ENCODE measurements at regions not wholly inside any gene's neighbourhood (a gene's known extent, or its start where the extent isn't known, plus 50 kb on each side); places are given as distances from the start of the nearest gene placed in this dataset.
"Not testable (repeated sequence)": the region's sequence is repeated elsewhere in the genome, so short reads cannot be mapped to it uniquely, and the experiment has no call there.

DNA sequence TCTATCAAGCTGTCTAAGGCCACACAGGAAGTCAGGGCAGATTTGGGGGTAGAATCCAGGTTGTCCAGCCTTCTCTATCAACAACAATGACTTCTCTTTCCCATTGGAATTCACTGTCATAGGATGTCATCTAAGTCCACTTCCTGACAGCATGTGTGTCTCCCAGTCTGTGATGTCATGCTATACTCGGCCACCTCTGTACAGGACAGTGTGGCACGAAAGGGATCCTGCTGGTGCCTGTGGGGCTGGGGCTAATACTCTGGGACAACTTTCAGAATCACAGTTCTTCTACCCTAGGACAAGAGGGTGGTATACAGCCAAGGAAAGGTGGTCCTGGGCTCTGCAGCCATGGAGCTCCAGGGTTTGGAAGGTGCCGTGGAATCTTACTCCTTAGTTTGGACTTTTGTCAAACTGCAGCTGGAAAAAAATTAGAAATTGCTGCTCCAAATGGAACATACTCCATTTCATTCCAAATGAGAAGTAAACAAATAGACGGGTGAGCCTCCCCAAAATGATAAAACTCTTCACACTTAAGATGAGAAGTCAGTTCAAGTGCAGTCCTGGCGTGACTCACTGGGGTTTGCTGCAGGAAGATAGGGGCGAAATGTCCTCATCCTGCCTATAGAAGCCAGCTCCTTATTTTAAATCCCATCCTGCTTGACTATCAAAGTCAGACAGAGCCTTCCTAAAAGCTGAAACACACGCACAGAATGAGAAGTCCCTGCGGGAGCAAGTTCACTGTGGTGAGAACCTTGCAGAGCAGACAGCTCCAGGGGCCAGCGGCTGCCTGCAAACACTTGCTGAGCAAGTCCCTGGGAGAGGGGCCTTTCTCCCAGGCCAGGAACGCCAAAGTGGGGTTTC is 144.2 kb upstream of the PLGLB2 start:
- TF ChIP-seq, protein P1, sequence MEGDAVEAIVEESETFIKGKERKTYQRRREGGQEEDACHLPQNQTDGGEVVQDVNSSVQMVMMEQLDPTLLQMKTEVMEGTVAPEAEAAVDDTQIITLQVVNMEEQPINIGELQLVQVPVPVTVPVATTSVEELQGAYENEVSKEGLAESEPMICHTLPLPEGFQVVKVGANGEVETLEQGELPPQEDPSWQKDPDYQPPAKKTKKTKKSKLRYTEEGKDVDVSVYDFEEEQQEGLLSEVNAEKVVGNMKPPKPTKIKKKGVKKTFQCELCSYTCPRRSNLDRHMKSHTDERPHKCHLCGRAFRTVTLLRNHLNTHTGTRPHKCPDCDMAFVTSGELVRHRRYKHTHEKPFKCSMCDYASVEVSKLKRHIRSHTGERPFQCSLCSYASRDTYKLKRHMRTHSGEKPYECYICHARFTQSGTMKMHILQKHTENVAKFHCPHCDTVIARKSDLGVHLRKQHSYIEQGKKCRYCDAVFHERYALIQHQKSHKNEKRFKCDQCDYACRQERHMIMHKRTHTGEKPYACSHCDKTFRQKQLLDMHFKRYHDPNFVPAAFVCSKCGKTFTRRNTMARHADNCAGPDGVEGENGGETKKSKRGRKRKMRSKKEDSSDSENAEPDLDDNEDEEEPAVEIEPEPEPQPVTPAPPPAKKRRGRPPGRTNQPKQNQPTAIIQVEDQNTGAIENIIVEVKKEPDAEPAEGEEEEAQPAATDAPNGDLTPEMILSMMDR (IDR thresholded peaks at IDR 0.05; ENCODE audit: low read depth, low read length), result not testable (repeated sequence)
- not testable (repeated sequence) for TF ChIP-seq MYC (IDR thresholded peaks at IDR 0.05; ENCODE audit: low read depth, low read length); POLR2A (IDR thresholded peaks at IDR 0.05; ENCODE audit: extremely low read depth, insufficient read length)
